RKO (cell line): ENCODE measurements at regions not wholly inside any gene's neighbourhood (a gene's known extent, or its start where the extent isn't known, plus 50 kb on each side); places are given as distances from the start of the nearest gene placed in this dataset.
"Not testable (repeated sequence)": the region's sequence is repeated elsewhere in the genome, so short reads cannot be mapped to it uniquely, and the experiment has no call there.

Experiments
- DNase-seq: peaks from one replicate; pipeline ENCODE4 v3.0.0-alpha.2; 2016; ENCODE audit warnings: low spot score

DNA sequence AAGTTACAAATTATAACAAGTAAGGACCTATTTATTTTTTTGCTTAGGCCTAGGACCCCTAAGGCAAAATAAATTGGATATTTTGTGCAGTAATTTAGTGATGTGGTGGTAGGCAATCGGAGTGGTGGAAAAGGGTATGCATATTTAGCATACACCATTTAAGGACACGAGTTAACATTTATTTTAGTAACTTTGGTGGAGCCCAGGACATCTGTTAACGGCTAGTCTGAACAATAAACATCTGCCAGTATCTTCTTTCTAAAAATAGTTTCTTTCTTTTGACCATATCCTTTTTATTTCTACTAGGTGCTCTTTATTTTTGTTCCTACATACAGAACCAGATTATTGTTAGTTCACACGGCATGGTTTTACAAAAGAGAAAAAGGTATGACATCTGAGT is 326.3 kb downstream of the CHL1 start:
- DNase-seq: no peak

DNA sequence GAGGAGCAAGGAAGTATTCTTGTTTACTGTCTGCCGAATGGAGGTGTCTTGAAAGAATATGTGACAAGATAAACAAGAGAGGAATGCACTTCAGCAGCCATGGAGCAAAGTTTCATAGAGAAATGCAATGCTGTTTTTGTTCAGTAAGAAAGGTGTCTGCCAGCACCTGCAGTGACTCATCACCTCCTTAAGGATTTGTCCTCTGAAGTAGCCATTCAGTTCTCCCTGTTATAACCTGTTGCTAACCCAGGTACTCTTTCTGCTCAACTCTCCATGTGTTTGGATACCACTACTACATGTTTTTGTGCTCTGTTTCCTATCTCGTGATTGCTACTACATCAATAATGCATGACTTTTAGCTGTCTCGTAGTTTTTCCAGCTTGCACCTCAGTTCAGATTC is 328.9 kb downstream of the CHL1 start:
- no peak for DNase-seq

GRCh38 chr3:535566-536416 is 339.2 kb downstream of the CHL1 start:
- no peak for DNase-seq

DNA sequence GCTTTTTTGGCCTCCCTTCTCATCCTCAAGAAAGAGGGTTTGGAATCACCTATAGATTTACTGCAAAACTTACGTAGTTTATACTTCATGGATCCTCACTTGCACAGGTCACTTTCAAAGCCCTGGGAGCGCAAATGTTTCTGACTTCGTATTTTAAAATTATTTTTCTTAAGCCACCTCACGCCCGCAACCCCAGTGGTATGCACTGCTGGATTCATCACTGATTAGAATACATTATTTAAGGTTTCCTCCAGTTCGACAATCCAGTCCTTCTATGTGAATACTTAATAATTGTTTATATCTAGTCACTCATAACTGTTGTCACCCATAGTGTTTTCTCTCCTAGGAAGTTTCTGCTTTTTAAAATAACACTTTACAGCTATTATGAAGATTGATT is 339.9 kb downstream of the CHL1 start:
- DNase-seq: no peak

GRCh38 chr3:541062-541801 is 344.7 kb downstream of the CHL1 start:
- DNase-seq: no peak

DNA sequence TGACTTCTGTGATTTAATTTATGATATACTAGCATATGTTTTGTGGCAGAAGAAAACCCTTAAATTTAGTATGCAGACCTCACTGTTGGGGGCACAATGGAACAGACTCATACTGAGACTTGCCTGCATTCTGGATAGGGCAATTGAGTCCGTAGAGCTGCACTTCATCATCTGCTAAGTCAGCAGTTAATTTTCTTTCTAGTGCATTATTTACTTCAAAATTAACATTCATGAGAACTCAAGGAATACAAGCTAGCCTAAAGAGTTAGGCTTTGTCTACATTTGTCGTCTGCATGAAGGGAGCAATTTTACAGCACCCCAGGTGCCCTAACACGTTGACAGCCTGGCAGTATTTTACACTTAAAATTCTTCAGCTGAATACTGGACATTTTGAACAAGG is 345.5 kb downstream of the CHL1 start:
- DNase-seq: no peak

GRCh38 chr3:549636-550035 is 353.1 kb downstream of the CHL1 start:
- DNase-seq: no peak

- no peak for DNase-seq
These were observed 353.9 kb downstream of the CHL1 start for GRCh38 chr3:550471-550870.

DNA sequence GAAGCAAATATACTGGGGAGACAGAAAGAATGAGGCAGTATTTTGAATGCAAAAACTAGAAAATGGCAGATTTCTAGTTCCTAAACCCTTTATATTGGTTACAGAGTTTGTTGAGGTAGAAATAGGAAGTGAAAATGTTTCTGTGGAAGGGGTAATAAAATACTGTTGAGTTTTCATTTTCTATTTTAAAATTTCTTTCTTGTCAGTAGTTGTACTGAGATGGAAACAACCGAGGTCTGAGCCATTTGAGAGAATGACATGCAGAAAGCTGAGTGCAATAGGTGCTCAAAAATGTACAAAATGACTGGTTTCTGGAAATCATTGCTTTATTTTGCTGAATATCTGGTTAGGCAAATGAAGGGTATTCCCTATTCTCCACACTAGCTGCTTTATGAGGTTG is 361.4 kb downstream of the CHL1 start:
- DNase-seq: no peak

- no peak for DNase-seq
These were observed 371.1 kb downstream of the CHL1 start for GRCh38 chr3:567488-568185.

GRCh38 chr3:579529-579928 is 383.0 kb downstream of the CHL1 start:
- not testable (repeated sequence) for DNase-seq

- not testable (repeated sequence) for DNase-seq
These were observed 392.5 kb downstream of the CHL1 start for GRCh38 chr3:589066-589465.

DNA sequence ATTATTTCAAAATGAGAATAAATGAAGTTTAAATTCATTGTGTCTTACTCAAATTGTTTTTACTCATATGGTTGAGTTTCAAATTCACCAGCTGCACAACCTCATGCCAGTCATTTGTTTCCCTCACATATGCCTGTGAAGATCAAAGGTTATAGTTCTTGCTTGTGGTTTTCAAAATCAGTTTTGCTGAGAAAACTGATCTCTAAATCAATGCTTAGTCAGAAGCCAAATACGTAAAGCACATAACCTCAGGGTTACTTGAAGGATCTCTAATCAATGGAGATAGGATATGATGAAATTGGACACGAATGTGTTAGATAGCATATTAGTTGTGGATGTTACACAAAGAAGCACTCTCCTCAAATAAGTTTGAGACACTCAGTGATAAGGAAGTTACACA is 400.7 kb downstream of the CHL1 start:
- not testable (repeated sequence) for DNase-seq

DNA sequence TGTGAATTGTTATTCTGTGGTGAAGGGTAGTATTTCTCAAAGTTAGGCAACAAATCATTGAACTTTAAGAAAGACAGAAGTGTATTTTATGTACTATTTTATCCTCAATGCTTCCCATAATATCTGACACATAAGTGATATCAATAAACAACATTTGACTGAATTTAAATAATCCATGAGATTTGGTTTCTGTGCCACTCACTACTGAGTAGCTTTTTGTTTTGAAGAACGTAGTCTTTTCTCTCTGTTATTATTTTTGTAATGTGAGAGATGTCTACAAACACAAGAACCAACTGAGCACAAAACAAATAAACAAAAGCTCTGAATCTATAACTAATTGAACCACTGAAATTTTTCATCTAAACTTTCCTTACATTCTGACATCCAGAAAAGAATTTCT is 401.2 kb downstream of the CHL1 start:
- not testable (repeated sequence) for DNase-seq

- DNase-seq: not testable (repeated sequence)
These were observed 410.9 kb downstream of the CHL1 start for GRCh38 chr3:607480-607879.

- no peak for DNase-seq
These were observed 425.2 kb downstream of the CHL1 start for GRCh38 chr3:621714-622113.

GRCh38 chr3:622314-622713 is 425.8 kb downstream of the CHL1 start:
- DNase-seq: no peak

- no peak for DNase-seq
These were observed 427.5 kb downstream of the CHL1 start for GRCh38 chr3:623914-624545.

- peak; percentile 79 for DNase-seq
These were observed 436.1 kb downstream of the CHL1 start for GRCh38 chr3:632571-633170.

DNA sequence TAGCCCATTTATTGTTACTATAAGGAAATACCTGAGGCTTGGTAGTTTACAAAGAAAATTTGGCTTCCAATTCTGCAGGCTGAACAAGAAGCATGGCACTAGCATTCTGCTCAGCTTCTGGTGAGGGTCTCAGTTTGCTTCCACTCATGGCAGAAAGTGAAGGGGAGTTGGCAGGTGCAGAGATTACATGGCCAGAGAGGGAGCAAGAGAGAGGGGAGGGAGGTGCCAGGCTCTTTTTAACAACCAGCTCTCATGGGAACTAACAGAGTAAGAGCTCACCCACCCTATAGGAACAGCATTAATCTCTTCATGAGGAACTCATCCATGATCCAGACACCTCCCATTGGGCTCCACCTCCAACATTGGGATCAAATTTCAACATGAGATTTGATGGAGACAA is 437.9 kb downstream of the CHL1 start:
- DNase-seq: no peak

DNA sequence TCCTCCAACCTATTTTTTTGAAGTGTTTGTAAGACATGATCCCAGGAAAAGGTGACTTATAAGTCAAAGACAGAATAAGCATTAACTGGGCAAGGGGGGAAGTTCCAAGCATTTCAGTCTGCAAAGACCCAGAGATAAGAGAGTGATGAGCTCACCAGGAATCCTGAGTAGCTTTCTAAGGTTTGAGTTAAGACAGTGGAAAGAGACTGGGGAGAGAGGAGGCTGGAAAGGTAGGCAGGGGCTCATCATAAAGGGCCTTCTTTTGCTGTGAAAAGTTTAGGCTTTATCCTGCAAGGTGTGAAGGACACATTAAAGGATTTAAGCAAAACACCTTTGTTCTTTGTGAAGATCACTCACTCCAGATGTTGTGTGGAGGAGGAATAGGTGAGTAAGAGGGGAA is 438.8 kb downstream of the CHL1 start:
- no peak for DNase-seq

DNA sequence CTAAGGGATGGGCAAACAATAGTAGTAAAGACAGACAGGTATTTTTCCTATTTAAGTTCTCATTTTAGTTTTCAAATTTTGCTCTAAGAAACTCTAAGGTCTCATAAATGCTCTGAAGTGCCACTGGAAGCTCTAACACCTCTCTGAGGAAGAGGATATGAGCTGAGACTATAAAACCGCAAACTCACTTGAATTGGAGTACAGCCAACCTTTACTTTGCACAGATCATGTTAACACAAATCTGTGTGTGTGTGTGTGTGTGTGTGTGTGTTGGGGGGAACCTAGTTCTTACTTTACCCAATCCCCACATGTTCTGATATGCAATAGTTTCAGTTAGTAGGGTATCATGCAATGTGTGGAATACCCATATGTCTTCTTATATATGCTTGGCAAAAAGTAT is 446.8 kb downstream of the CHL1 start:
- DNase-seq: no peak
